Astrocyte (in vitro differentiated cells and primary cell): ENCODE measurements at regions not wholly inside any gene's neighbourhood (a gene's known extent, or its start where the extent isn't known, plus 50 kb on each side); places are given as distances from the start of the nearest gene placed in this dataset.

Experiments used
- CTCF ChIP-seq: IDR thresholded peaks from 2 replicates; pipeline ENCODE4 v1.5.1; 2011; ENCODE audit warnings: low read depth, mild to moderate bottlenecking, inconsistent platforms, low read length, moderate library complexity; ENCODE audit not compliant: insufficient read depth
- EZH2 ChIP-seq: IDR thresholded peaks from 2 replicates; pipeline ENCODE4 v1.6.1; 2012; ENCODE audit warnings: mild to moderate bottlenecking, low read length, inconsistent platforms; ENCODE audit not compliant: insufficient read depth

GRCh38 chr4:112086036-112086434, 59.2 kb upstream of the FAM241A start:
- TF ChIP-seq EZH2 (no peak), CTCF (no peak)
